Breast epithelium (tissue), 4 donors: ENCODE measurements at regions not wholly inside any gene's neighbourhood (a gene's known extent, or its start where the extent isn't known, plus 50 kb on each side); places are given as distances from the start of the nearest gene placed in this dataset.

Source experiments
- DNase-seq, 2 donors: peaks; one replicate each; pipeline ENCODE4 v3.0.0-alpha.2; 2019; ENCODE audit warnings: low spot score in 2 of 2
- H3K27ac ChIP-seq, 2 donors: fragments of 200-600 bp; sonication (generic) in 1 of 2; one replicate each; pipeline ENCODE4 v1.5.1; 2016 to 2019; ENCODE audit warnings: mild to moderate bottlenecking in 1 of 2
- H3K27me3 ChIP-seq, 2 donors: fragments of 200-600 bp; sonication (generic) in 1 of 2; one replicate each; pipeline versions ENCODE4 v1.5.1 to v1.6.0; 2017 to 2019; ENCODE audit warnings: control low read depth in 1 of 2, mild to moderate bottlenecking in 1 of 2
- H3K36me3 ChIP-seq: fragments of 200-600 bp; one replicate; pipeline ENCODE4 v1.5.1; 2019
- H3K4me1 ChIP-seq, 2 donors: fragments of 200-600 bp; sonication (generic); one replicate each; pipeline ENCODE4 v1.5.1; 2016 to 2019; ENCODE audit warnings: control low read depth in 1 of 2
- H3K4me3 ChIP-seq, 3 donors: fragments of 200-600 bp; sonication (generic); 1 replicate in 2 of 3; 2 replicates in 1 of 3; pipeline ENCODE4 v1.5.1; 2016 to 2019; ENCODE audit warnings: mild to moderate bottlenecking in 3 of 3, moderate library complexity in 2 of 3
- H3K9me3 ChIP-seq, 2 donors: fragments of 200-600 bp; sonication (generic) in 1 of 2; one replicate each; pipeline ENCODE4 v1.5.1; 2016 to 2019; ENCODE audit warnings: control low read depth in 1 of 2
- CTCF ChIP-seq, 3 donors: fragments of 450-650 bp; IDR thresholded peaks; one replicate each; pipeline ENCODE4 v1.5.1; 2016 to 2017; ENCODE audit warnings: antibody characterized with exemption in 3 of 3, mild to moderate bottlenecking in 3 of 3, moderate library complexity in 3 of 3
- POLR2A ChIP-seq: fragments of 450-650 bp; IDR thresholded peaks from one replicate; pipeline ENCODE4 v1.6.1; 2016; ENCODE audit warnings: antibody characterized with exemption, mild to moderate bottlenecking, moderate library complexity
- POLR2AphosphoS5 ChIP-seq, 3 donors: sonication (generic); formaldehyde crosslinking; IDR thresholded peaks; one replicate each; pipeline ENCODE4 v1.6.1; 2017; ENCODE audit warnings: antibody characterized with exemption in 3 of 3
- intact Hi-C: fragments of 100-400 bp; cut with DNase I; formaldehyde crosslinking; loops from one replicate; pipeline ENCODE4 v1.15.1; 2023; ENCODE audit warnings: low total_unique reads

- H3K27ac ChIP-seq, result no peak overlapping the region
- no peaks in the 10 kb centered on the region for H3K4me1 ChIP-seq
- DNase-seq, result no peak
- H3K4me3 ChIP-seq, result no peak overlapping the region
- H3K27me3 ChIP-seq, result peaks cover 0 to 4% of the 10 kb centered on the region in 2 donors
- no peaks in the 10 kb centered on the region for H3K9me3 ChIP-seq
- intact Hi-C loops, result loop anchor here (10.0 kb wide), 1 partner anchor 1918 kb away; no protein-coding TSS in a partner anchor
- TF ChIP-seq CTCF (IDR thresholded peaks at IDR 0.05) (no peak), POLR2AphosphoS5 (IDR thresholded peaks at IDR 0.05) (no peak), POLR2A (no peak)
- H3K36me3 ChIP-seq, result no peaks in the 10 kb centered on the region
These were observed 100.1 kb upstream of the CLDN10 start for GRCh38 chr13:95452375-95452774.

GRCh38 chr13:95455782-95456181, 96.7 kb upstream of the CLDN10 start:
- H3K27ac ChIP-seq, result no peak overlapping the region
- H3K4me3 ChIP-seq, result no peak overlapping the region
- peaks cover 9 to 14% of the 10 kb centered on the region in 2 donors for H3K9me3 ChIP-seq
- no peaks in the 10 kb centered on the region for H3K4me1 ChIP-seq
- peaks cover 0 to 4% of the 10 kb centered on the region in 2 donors for H3K27me3 ChIP-seq
- no peaks in the 10 kb centered on the region for H3K36me3 ChIP-seq
- intact Hi-C loops, result loop anchor here (10.0 kb wide), 1 partner anchor 1921 kb away; no protein-coding TSS in a partner anchor
- TF ChIP-seq POLR2AphosphoS5 (IDR thresholded peaks at IDR 0.05) (no peak), CTCF (IDR thresholded peaks at IDR 0.05) (no peak)
- DNase-seq, result no peak

- no peak for TF ChIP-seq POLR2A
- no peak for TF ChIP-seq POLR2AphosphoS5 (IDR thresholded peaks at IDR 0.05)
- no peak for TF ChIP-seq CTCF (IDR thresholded peaks at IDR 0.05)
- Histone ChIP-seq H3K27ac (no peak overlapping the region), H3K27me3 (no peaks in the 10 kb centered on the region), H3K4me3 (no peak overlapping the region), H3K4me1 (no peaks in the 10 kb centered on the region), H3K9me3 (peaks cover 9 to 14% of the 10 kb centered on the region in 2 donors), H3K36me3 (no peaks in the 10 kb centered on the region)
- intact Hi-C loops, result loop anchor here (10.0 kb wide), 1 partner anchor 1922 kb away; no protein-coding TSS in a partner anchor
- DNase-seq, result no peak
These were observed 95.7 kb upstream of the CLDN10 start for GRCh38 chr13:95456815-95457214.

- H3K9me3 ChIP-seq, result peaks cover 9 to 14% of the 10 kb centered on the region in 2 donors
- DNase-seq, result no peak
These were observed 95.2 kb upstream of the CLDN10 start for GRCh38 chr13:95457294-95457693.

GRCh38 chr13:95462801-95463200, 89.7 kb upstream of the CLDN10 start:
- no peak for TF ChIP-seq POLR2A
- TF ChIP-seq POLR2AphosphoS5 (IDR thresholded peaks at IDR 0.05), result no peak
- no peak for TF ChIP-seq CTCF (IDR thresholded peaks at IDR 0.05)
- no peak for DNase-seq
- H3K4me1 ChIP-seq, result no peaks in the 10 kb centered on the region
- H3K27me3 ChIP-seq, result no peaks in the 10 kb centered on the region
- intact Hi-C loops, result no loop called here
- H3K9me3 ChIP-seq, result peaks cover 9 to 14% of the 10 kb centered on the region in 2 donors
- H3K4me3 ChIP-seq, result no peak overlapping the region
- no peak overlapping the region for H3K27ac ChIP-seq
- H3K36me3 ChIP-seq, result no peaks in the 10 kb centered on the region

More at GRCh38 chr13:95457294-95457693, 95.2 kb upstream of the CLDN10 start:
- TF ChIP-seq POLR2A (no peak), POLR2AphosphoS5 (IDR thresholded peaks at IDR 0.05) (no peak), CTCF (IDR thresholded peaks at IDR 0.05) (no peak)
- H3K4me1 ChIP-seq, result no peaks in the 10 kb centered on the region
- H3K27ac ChIP-seq, result no peak overlapping the region
- H3K36me3 ChIP-seq, result no peaks in the 10 kb centered on the region
- H3K27me3 ChIP-seq, result no peaks in the 10 kb centered on the region
- H3K4me3 ChIP-seq, result no peak overlapping the region
- intact Hi-C loops, result loop anchor here (10.0 kb wide), 1 partner anchor 1922 kb away; no protein-coding TSS in a partner anchor
